Liver (tissue), 2 donors: ENCODE measurements at regions not wholly inside any gene's neighbourhood (a gene's known extent, or its start where the extent isn't known, plus 50 kb on each side); places are given as distances from the start of the nearest gene placed in this dataset.

Experiments used
- EGR1 ChIP-seq, 2 donors: IDR thresholded peaks; 2 replicates each; pipeline ENCODE4 v1.6.1; 2016 to 2018; ENCODE audit warnings: antibody characterized with exemption in 2 of 2, low read depth in 2 of 2
- FOXA2 ChIP-seq: IDR thresholded peaks from 2 replicates; pipeline ENCODE4 v1.6.1; 2016; ENCODE audit warnings: antibody characterized with exemption
- HNF4A ChIP-seq, 2 donors: conservative IDR thresholded peaks; 2 replicates each; pipeline ENCODE4 v1.6.1; 2016; ENCODE audit warnings: antibody characterized with exemption in 2 of 2, mild to moderate bottlenecking in 2 of 2
- RAD21 ChIP-seq, 2 donors: IDR thresholded peaks; 2 replicates each; pipeline ENCODE4 v1.6.1; 2016; ENCODE audit warnings: antibody characterized with exemption in 2 of 2, mild to moderate bottlenecking in 2 of 2
- TF ChIP-seq, protein P1 (sequence below): IDR thresholded peaks from 2 replicates; pipeline ENCODE4 v1.6.1; 2016; ENCODE audit warnings: antibody characterized with exemption, mild to moderate bottlenecking
- TF ChIP-seq, protein P2 (sequence below): IDR thresholded peaks from 2 replicates; pipeline ENCODE4 v1.6.1; 2016; ENCODE audit warnings: antibody characterized with exemption
- donor health status: healthy.

DNA sequence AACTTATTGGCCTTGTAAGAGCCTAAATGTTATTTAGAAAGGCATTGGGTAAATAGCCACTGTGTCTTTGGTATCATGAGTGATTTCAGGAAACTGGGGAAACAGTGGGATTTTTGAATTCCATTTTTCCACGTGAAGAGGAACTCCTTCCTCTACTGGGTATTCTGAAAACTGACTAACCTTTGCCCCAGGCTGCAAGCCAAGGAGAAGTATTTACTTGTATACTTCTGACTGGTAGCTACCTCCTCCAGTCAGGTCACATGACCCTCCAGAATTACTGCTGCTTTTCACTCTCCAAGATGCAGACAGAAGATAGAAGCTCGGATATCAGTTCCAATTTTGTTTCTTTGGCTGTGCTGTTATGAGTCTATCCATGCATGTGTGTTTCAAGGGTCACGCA is 50.9 kb upstream of the MAP3K13 start (continued):
- TF ChIP-seq, protein P1, sequence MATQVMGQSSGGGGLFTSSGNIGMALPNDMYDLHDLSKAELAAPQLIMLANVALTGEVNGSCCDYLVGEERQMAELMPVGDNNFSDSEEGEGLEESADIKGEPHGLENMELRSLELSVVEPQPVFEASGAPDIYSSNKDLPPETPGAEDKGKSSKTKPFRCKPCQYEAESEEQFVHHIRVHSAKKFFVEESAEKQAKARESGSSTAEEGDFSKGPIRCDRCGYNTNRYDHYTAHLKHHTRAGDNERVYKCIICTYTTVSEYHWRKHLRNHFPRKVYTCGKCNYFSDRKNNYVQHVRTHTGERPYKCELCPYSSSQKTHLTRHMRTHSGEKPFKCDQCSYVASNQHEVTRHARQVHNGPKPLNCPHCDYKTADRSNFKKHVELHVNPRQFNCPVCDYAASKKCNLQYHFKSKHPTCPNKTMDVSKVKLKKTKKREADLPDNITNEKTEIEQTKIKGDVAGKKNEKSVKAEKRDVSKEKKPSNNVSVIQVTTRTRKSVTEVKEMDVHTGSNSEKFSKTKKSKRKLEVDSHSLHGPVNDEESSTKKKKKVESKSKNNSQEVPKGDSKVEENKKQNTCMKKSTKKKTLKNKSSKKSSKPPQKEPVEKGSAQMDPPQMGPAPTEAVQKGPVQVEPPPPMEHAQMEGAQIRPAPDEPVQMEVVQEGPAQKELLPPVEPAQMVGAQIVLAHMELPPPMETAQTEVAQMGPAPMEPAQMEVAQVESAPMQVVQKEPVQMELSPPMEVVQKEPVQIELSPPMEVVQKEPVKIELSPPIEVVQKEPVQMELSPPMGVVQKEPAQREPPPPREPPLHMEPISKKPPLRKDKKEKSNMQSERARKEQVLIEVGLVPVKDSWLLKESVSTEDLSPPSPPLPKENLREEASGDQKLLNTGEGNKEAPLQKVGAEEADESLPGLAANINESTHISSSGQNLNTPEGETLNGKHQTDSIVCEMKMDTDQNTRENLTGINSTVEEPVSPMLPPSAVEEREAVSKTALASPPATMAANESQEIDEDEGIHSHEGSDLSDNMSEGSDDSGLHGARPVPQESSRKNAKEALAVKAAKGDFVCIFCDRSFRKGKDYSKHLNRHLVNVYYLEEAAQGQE: no peak
- TF ChIP-seq, protein P2, sequence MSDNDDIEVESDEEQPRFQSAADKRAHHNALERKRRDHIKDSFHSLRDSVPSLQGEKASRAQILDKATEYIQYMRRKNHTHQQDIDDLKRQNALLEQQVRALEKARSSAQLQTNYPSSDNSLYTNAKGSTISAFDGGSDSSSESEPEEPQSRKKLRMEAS: no peak
- TF ChIP-seq EGR1 (IDR thresholded peaks at IDR 0.05; ENCODE audit: low read depth in 2 of 2) (no peak), RAD21 (IDR thresholded peaks at IDR 0.05) (no peak), HNF4A (conservative IDR thresholded peaks at IDR 0.05) (no peak), FOXA2 (no peak)
